HL-60/S4 (cell line): ENCODE measurements at regions not wholly inside any gene's neighbourhood (a gene's known extent, or its start where the extent isn't known, plus 50 kb on each side); places are given as distances from the start of the nearest gene placed in this dataset.

ENCODE experiments used
- in situ Hi-C: fragments of 300-500 bp; cut with MboI; formaldehyde crosslinking; loops from 2 replicates; pipeline ENCODE4 v1.14.3; 2022; ENCODE audit warnings: low sequenced_read_pairs

- in situ Hi-C loops = loop anchor here (25.0 kb wide), 1 partner anchor 91 kb away; no protein-coding TSS in a partner anchor
These were observed 140.5 kb upstream of the SLC30A5 start for GRCh38 chr5:68953231-68953874.

GRCh38 chr5:68953875-68954617, 139.8 kb upstream of the SLC30A5 start:
- in situ Hi-C loops = loop anchor here (25.0 kb wide), 1 partner anchor 92 kb away; no protein-coding TSS in a partner anchor

GRCh38 chr5:68954618-68954910, 139.2 kb upstream of the SLC30A5 start:
- in situ Hi-C loops = loop anchor here (25.0 kb wide), 1 partner anchor 92 kb away; no protein-coding TSS in a partner anchor

- in situ Hi-C loops = loop anchor here (25.0 kb wide), 1 partner anchor 95 kb away; no protein-coding TSS in a partner anchor
These were observed 136.2 kb upstream of the SLC30A5 start for GRCh38 chr5:68957591-68957990.

GRCh38 chr5:68958428-68958827, 135.4 kb upstream of the SLC30A5 start:
- in situ Hi-C loops = loop anchor here (25.0 kb wide), 1 partner anchor 96 kb away; no protein-coding TSS in a partner anchor

GRCh38 chr5:68960456-68960855, 133.4 kb upstream of the SLC30A5 start:
- in situ Hi-C loops = loop anchor here (25.0 kb wide), 1 partner anchor 98 kb away; no protein-coding TSS in a partner anchor

GRCh38 chr5:68960961-68961360, 132.9 kb upstream of the SLC30A5 start:
- in situ Hi-C loops = loop anchor here (25.0 kb wide), 1 partner anchor 99 kb away; no protein-coding TSS in a partner anchor

- in situ Hi-C loops = loop anchor here (25.0 kb wide), 1 partner anchor 99 kb away; no protein-coding TSS in a partner anchor
These were observed 132.1 kb upstream of the SLC30A5 start for GRCh38 chr5:68961762-68962161.

GRCh38 chr5:68962757-68963484, 130.9 kb upstream of the SLC30A5 start:
- in situ Hi-C loops = loop anchor here (25.0 kb wide), 1 partner anchor 101 kb away; no protein-coding TSS in a partner anchor

GRCh38 chr5:68964679-68965078, 129.1 kb upstream of the SLC30A5 start:
- in situ Hi-C loops = loop anchor here (25.0 kb wide), 1 partner anchor 102 kb away; no protein-coding TSS in a partner anchor

- in situ Hi-C loops = loop anchor here (25.0 kb wide), 1 partner anchor 104 kb away; no protein-coding TSS in a partner anchor
These were observed 127.9 kb upstream of the SLC30A5 start for GRCh38 chr5:68965926-68966325.

- in situ Hi-C loops = loop anchor here (25.0 kb wide), 1 partner anchor 104 kb away; no protein-coding TSS in a partner anchor
These were observed 127.2 kb upstream of the SLC30A5 start for GRCh38 chr5:68966596-68966995.

- in situ Hi-C loops = loop anchor here (25.0 kb wide), 1 partner anchor 106 kb away; no protein-coding TSS in a partner anchor
These were observed 125.4 kb upstream of the SLC30A5 start for GRCh38 chr5:68968429-68968828.

- in situ Hi-C loops = loop anchor here (25.0 kb wide), 1 partner anchor 108 kb away; no protein-coding TSS in a partner anchor
These were observed 123.2 kb upstream of the SLC30A5 start for GRCh38 chr5:68970617-68971016.

GRCh38 chr5:68973696-68974095, 120.1 kb upstream of the SLC30A5 start:
- in situ Hi-C loops = loop anchor here (25.0 kb wide), 1 partner anchor 111 kb away; no protein-coding TSS in a partner anchor

- in situ Hi-C loops = no loop called here
These were observed 110.8 kb upstream of the SLC30A5 start for GRCh38 chr5:68983043-68983442.

- in situ Hi-C loops = no loop called here
These were observed 109.9 kb upstream of the SLC30A5 start for GRCh38 chr5:68983959-68984358.

- in situ Hi-C loops = no loop called here
These were observed 102.3 kb upstream of the SLC30A5 start for GRCh38 chr5:68991279-68992084.

- in situ Hi-C loops = no loop called here
These were observed 99.2 kb upstream of the SLC30A5 start for GRCh38 chr5:68994645-68995044.
